ENCODE measurements at regions not wholly inside any gene's neighbourhood (a gene's known extent, or its start where the extent isn't known, plus 50 kb on each side); places are given as distances from the start of the nearest gene placed in this dataset.

DNA sequence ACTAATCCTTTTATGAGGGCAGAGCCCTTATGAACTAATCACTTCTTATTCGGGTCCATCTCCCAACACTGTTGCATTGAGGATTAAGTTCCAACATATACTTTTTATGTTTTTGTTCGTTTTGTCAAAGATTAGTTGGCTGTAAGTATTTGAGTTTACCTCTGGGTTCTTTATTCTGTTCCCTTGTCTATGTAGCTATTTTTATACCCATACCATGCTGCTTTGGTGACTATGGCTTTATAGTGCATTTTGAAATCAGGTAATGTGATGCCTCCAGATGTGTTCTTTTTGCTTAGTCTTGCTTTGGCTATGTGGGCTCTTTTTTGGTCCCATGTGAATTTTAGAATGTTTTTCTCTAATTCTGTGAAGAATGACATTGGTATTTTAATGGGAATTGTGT is 166.4 kb upstream of the KCNMB2 start:
- TF ChIP-seq, protein P1, sequence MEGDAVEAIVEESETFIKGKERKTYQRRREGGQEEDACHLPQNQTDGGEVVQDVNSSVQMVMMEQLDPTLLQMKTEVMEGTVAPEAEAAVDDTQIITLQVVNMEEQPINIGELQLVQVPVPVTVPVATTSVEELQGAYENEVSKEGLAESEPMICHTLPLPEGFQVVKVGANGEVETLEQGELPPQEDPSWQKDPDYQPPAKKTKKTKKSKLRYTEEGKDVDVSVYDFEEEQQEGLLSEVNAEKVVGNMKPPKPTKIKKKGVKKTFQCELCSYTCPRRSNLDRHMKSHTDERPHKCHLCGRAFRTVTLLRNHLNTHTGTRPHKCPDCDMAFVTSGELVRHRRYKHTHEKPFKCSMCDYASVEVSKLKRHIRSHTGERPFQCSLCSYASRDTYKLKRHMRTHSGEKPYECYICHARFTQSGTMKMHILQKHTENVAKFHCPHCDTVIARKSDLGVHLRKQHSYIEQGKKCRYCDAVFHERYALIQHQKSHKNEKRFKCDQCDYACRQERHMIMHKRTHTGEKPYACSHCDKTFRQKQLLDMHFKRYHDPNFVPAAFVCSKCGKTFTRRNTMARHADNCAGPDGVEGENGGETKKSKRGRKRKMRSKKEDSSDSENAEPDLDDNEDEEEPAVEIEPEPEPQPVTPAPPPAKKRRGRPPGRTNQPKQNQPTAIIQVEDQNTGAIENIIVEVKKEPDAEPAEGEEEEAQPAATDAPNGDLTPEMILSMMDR (conservative IDR thresholded peaks at IDR 0.05; ENCODE audit: low read depth, low read length), result no peak
- DNase-seq (ENCODE audit: low read depth), result no peak
- no peak overlapping the region for H3K4me3 ChIP-seq (ENCODE audit: low read depth, low read length)

DNA sequence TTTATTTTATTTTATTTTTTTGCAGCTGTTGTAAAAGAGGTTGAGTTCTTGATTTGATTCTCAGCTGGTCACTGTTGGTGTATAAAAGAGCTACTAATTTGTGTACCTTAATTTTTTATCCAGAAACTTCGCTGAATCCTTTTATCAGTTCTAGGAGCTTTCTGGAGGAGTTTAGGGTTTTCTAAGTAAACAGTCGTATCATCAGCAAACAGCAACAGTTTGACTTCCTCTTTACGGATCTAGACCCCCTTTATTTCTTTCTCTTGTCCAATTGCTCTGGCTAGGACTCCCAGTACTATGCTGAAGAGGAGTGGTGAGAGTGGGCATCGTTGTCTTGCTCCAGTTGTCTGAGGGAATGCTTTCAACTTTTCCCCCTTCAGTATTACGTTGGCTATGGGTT is 165.8 kb upstream of the KCNMB2 start:
- TF ChIP-seq, protein P1 (conservative IDR thresholded peaks at IDR 0.05; ENCODE audit: low read depth, low read length), result no peak
- no peak for DNase-seq (ENCODE audit: low read depth)
- H3K4me3 ChIP-seq (ENCODE audit: low read depth, low read length), result no peak overlapping the region

DNA sequence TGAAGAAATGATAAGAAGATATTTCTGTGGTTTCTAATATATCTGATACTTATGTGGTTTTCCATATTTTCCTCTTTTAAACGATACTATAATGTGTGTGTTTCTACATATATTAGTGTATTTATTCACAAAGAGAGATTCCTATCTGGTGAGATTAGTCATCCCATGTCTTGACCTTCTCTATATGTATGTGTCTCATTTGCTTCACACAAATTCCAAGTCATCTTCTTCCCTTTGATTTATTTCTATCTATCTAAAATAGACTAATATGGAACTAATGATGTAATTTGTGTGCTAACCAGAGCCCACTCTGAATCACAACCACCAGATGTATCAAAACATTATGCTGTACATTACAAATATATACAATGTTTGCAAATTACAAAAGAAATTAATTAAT is 154.7 kb upstream of the KCNMB2 start:
- peak; percentile 62 for DNase-seq (ENCODE audit: low read depth)
- TF ChIP-seq, protein P1 (conservative IDR thresholded peaks at IDR 0.05; ENCODE audit: low read depth, low read length), result no peak
- H3K4me3 ChIP-seq (ENCODE audit: low read depth, low read length), result no peak overlapping the region

DNA sequence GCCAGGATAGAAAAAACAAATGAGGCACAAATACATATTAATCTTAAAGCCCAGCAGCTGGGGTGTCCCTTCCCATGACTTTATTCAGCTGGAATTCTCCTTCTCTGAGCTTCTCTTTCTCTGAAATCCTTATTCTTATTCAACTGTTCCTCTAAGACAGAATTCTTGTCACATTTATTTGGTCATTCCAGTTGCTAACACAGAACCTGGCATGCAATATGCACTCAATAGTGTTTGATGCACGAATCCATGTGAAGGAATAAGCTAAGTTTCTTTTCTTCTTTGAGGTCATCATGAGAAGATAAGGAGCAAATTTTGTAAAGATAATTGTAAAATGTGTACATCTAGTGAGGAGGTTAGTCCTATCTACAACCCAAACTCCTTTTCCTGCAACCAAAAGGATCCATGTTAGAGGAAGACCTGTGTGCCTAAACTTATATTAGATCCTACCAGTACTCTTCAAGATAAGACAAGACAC is 154.2 kb upstream of the KCNMB2 start:
- TF ChIP-seq, protein P1 (conservative IDR thresholded peaks at IDR 0.05; ENCODE audit: low read depth, low read length), result no peak
- peak; percentile 33 for DNase-seq (ENCODE audit: low read depth)
- H3K4me3 ChIP-seq (ENCODE audit: low read depth, low read length), result no peak overlapping the region

DNA sequence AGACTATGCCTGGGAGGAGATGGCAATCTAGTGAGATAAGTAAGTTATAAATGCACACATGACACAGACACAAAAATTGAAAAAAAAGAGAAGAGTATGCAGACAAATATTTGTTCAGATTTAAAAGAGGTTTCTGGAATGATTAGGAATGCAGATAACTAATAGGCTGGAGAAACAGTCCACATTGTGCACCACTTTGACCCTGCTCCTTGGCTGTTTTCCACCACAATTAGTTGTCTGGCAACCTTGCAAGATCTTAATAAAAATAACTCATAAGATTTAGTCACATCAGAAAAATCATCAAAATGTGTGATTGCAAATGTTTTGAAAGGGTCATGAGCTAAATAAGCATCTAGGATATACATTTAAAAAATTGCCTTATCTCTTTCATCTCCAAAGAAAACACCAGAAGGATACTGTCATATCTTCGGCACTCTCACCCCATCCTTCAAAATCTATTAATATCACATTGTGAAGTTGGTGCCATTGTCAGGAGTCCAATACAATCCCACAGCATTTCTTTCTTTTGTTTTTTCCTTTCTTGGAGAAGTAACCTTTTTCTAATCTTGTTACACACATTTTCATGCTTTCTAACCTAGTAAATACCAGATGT is 153.7 kb upstream of the KCNMB2 start:
- TF ChIP-seq, protein P1 (conservative IDR thresholded peaks at IDR 0.05; ENCODE audit: low read depth, low read length), result no peak
- DNase-seq (ENCODE audit: low read depth), result peak; percentile 95
- H3K4me3 ChIP-seq (ENCODE audit: low read depth, low read length), result no peak overlapping the region

DNA sequence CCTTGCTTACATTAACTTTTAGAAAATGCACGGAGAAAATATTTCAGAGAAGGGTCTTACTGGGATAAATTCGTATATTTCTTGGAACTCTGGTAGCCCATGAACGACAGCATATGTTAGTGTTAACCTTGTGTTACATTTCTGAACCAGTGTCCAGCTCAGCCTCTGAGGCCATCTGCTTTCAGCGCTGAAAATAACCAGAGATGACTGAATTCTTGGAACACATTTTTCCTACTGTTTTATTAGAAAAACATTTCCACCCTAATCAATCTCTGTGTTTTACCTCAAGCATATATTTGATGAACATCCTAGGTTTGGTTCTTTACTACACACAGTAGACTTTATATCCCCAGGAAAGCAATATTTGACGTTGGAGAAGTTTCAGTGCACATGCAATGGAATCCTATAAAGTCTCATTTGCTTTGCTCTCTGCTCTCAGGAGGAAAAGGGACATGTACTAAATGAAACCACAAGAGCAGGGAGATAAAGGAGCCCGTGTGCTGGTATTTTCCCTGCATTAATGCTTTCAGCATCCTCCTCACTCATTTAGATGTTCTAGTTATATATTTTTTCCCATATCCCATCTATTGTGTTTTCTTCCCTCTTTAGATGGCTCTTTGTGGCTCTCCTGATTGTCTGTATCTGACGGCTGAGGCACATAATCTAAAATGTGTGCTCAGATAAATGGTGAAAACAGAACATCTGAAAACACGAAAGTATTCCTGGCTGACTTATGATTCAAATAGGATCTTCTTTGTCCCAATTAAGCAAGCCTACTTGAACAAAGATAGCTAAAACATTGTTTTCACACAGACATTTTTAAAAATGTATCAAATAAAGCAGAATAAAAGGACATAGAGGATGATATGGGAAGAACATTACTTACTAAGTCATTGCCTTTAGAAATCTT is 151.7 kb upstream of the KCNMB2 start:
- H3K4me3 ChIP-seq (ENCODE audit: low read depth, low read length), result no peak overlapping the region
- peak; percentile 61 for DNase-seq (ENCODE audit: low read depth)
- TF ChIP-seq, protein P1 (conservative IDR thresholded peaks at IDR 0.05; ENCODE audit: low read depth, low read length), result peak; percentile 21

Measured in choroid plexus epithelial cell (primary cell).